ENCODE measurements at regions not wholly inside any gene's neighbourhood (a gene's known extent, or its start where the extent isn't known, plus 50 kb on each side); places are given as distances from the start of the nearest gene placed in this dataset.

DNA sequence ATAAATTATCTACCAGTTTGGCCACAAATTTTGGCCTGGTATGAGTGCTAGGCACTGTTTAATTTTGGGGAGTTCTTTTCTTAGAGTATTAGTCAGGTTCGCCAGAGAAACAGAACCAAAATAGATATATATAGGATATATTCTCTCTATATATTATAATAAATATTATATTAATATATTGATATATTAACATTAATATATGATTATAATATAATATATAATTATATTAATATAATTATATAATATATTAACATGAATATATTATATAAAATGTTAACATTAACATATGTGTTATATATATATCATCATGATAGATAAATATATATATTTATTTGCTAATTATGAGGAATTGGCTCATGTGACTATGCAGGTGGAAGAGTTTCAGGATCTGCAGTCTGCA lies 137.8 kb upstream of the CHRNA7 start:
- no CpG with 5 or more reads among the region's 1 CpG for WGBS, 2 donors (ENCODE audit: extremely low coverage in 2 of 2, insufficient read length in 2 of 2, insufficient replicate concordance in 1 of 2)
- Histone ChIP-seq H3K4me2 (ENCODE audit: insufficient read depth, low read length, poor library complexity, severe bottlenecking) (no peak overlapping the region), H2BK120ac (ENCODE audit: low read depth, low read length) (no peak overlapping the region), H4K91ac (ENCODE audit: low read depth, low read length, poor library complexity) (no peak overlapping the region), H3K4ac (ENCODE audit: low read length) (no peak overlapping the region), H3K4me3 (ENCODE audit: low read length in 2 of 2) (no peak overlapping the region), H2BK5ac (ENCODE audit: low read length) (no peak overlapping the region), H3K23ac (ENCODE audit: low read depth, low read length, poor library complexity) (no peak overlapping the region), H2BK12ac (ENCODE audit: low read length) (no peak overlapping the region), H4K8ac (ENCODE audit: low read depth, low read length) (no peak overlapping the region), H3K27me3 (ENCODE audit: control insufficient read depth in 3 of 3, insufficient read depth in 3 of 3, low read depth in 1 of 3, low read length in 3 of 3) (no peaks in the 10 kb centered on the region), H3K79me1 (ENCODE audit: low read depth, low read length) (no peaks in the 10 kb centered on the region), H3K9ac (ENCODE audit: low read depth, low read length, poor library complexity) (no peak overlapping the region), H3K4me1 (ENCODE audit: control insufficient read depth in 2 of 2, insufficient read depth in 1 of 2, low read depth in 1 of 2, low read length in 2 of 2) (no peaks in the 10 kb centered on the region), H2BK15ac (ENCODE audit: low read length) (no peak overlapping the region), H3K18ac (ENCODE audit: low read length) (no peak overlapping the region), H3K14ac (ENCODE audit: low read length) (no peak overlapping the region), H2AFZ (ENCODE audit: low read length) (no peak overlapping the region), H3K27ac (replicated peaks; ENCODE audit: low read length) (no peak overlapping the region), H2AK5ac (ENCODE audit: low read depth, low read length) (no peak overlapping the region), H3K9me3 (replicated peaks in 1 of 2; ENCODE audit: control insufficient read depth in 2 of 2, insufficient read depth in 1 of 2, low read depth in 1 of 2, low read length in 2 of 2) (peaks cover under 1 to 3% of the 10 kb centered on the region in 2 donors), H3K36me3 (replicated peaks in 1 of 2; ENCODE audit: control insufficient read depth in 2 of 2, insufficient read depth in 2 of 2, low read length in 2 of 2) (no peaks in the 10 kb centered on the region)
- DNase-seq (ENCODE audit: low spot score): no peak

DNA sequence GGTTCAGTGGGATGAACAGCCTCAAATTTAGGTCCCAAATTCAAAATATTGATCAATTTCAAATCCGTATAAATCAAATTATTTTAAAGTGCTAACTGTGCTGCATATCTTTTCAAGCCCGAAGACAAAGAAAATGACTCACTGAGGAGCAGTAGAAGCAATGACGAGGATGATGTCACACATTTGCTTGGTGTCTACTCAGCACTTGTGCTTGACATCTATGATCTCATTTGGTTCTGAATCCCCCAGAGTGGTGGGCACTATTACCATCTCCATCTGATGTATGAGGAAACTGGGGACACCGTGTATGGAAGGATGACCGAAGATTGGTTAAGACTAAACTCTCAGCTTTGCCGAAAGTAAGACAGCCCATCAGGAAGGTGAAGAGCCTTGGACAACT lies 136.5 kb upstream of the CHRNA7 start:
- no peak overlapping the region for H3K4me3 ChIP-seq (ENCODE audit: low read length in 2 of 2)
- H3K27me3 ChIP-seq (ENCODE audit: control insufficient read depth in 3 of 3, insufficient read depth in 3 of 3, low read depth in 1 of 3, low read length in 3 of 3): no peaks in the 10 kb centered on the region
- no peak overlapping the region for H2BK120ac ChIP-seq (ENCODE audit: low read depth, low read length)
- no peak overlapping the region for H3K18ac ChIP-seq (ENCODE audit: low read length)
- H2BK12ac ChIP-seq (ENCODE audit: low read length): no peak overlapping the region
- H3K27ac ChIP-seq (replicated peaks; ENCODE audit: low read length): no peak overlapping the region
- WGBS, 2 donors (ENCODE audit: extremely low coverage in 2 of 2, insufficient read length in 2 of 2, insufficient replicate concordance in 1 of 2): no CpG with 5 or more reads among the region's 6 CpGs
- H2AFZ ChIP-seq (ENCODE audit: low read length): no peak overlapping the region
- no peak overlapping the region for H2BK15ac ChIP-seq (ENCODE audit: low read length)
- H3K4ac ChIP-seq (ENCODE audit: low read length): no peak overlapping the region
- no peaks in the 10 kb centered on the region for H3K79me1 ChIP-seq (ENCODE audit: low read depth, low read length)
- H4K91ac ChIP-seq (ENCODE audit: low read depth, low read length, poor library complexity): no peak overlapping the region
- peaks cover 3 to 4% of the 10 kb centered on the region in 2 donors for H3K9me3 ChIP-seq (replicated peaks in 1 of 2; ENCODE audit: control insufficient read depth in 2 of 2, insufficient read depth in 1 of 2, low read depth in 1 of 2, low read length in 2 of 2)
- H3K14ac ChIP-seq (ENCODE audit: low read length): no peak overlapping the region
- no peak for DNase-seq (ENCODE audit: low spot score)
- H4K8ac ChIP-seq (ENCODE audit: low read depth, low read length): no peak overlapping the region
- no peaks in the 10 kb centered on the region for H3K36me3 ChIP-seq (replicated peaks in 1 of 2; ENCODE audit: control insufficient read depth in 2 of 2, insufficient read depth in 2 of 2, low read length in 2 of 2)
- H2BK5ac ChIP-seq (ENCODE audit: low read length): no peak overlapping the region
- H2AK5ac ChIP-seq (ENCODE audit: low read depth, low read length): no peak overlapping the region
- no peak overlapping the region for H3K4me2 ChIP-seq (ENCODE audit: insufficient read depth, low read length, poor library complexity, severe bottlenecking)
- no peak overlapping the region for H3K23ac ChIP-seq (ENCODE audit: low read depth, low read length, poor library complexity)
- H3K4me1 ChIP-seq (ENCODE audit: control insufficient read depth in 2 of 2, insufficient read depth in 1 of 2, low read depth in 1 of 2, low read length in 2 of 2): no peaks in the 10 kb centered on the region
- H3K9ac ChIP-seq (ENCODE audit: low read depth, low read length, poor library complexity): no peak overlapping the region

DNA sequence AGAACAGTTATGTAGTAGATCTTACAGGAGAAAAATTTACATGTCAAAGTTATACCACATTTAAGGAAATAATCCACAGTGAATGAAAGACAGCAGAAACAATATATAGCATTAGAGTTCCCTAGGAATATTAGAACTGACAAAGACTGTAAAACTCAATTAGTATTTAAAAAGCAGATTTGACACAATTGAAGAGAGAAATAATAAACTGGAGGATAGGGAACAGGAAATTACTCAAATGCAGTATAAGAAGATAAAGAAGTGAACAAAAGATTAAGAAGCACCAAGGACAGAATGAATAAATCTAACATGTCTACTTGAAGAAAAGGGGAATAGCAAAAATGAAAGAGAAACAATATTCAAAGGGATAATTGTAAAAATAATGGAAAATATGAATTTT lies 132.6 kb upstream of the CHRNA7 start:
- Histone ChIP-seq H4K91ac (ENCODE audit: low read depth, low read length, poor library complexity) (no peak overlapping the region), H3K9me3 (replicated peaks in 1 of 2; ENCODE audit: control insufficient read depth in 2 of 2, insufficient read depth in 1 of 2, low read depth in 1 of 2, low read length in 2 of 2) (peaks cover 3 to 4% of the 10 kb centered on the region in 2 donors), H4K8ac (ENCODE audit: low read depth, low read length) (no peak overlapping the region), H2AFZ (ENCODE audit: low read length) (no peak overlapping the region), H2BK15ac (ENCODE audit: low read length) (no peak overlapping the region), H2AK5ac (ENCODE audit: low read depth, low read length) (no peak overlapping the region), H3K4ac (ENCODE audit: low read length) (no peak overlapping the region), H3K4me2 (ENCODE audit: insufficient read depth, low read length, poor library complexity, severe bottlenecking) (no peak overlapping the region), H2BK5ac (ENCODE audit: low read length) (no peak overlapping the region), H2BK120ac (ENCODE audit: low read depth, low read length) (no peak overlapping the region), H2BK12ac (ENCODE audit: low read length) (no peak overlapping the region), H3K36me3 (replicated peaks in 1 of 2; ENCODE audit: control insufficient read depth in 2 of 2, insufficient read depth in 2 of 2, low read length in 2 of 2) (no peaks in the 10 kb centered on the region), H3K23ac (ENCODE audit: low read depth, low read length, poor library complexity) (no peak overlapping the region), H3K27me3 (ENCODE audit: control insufficient read depth in 3 of 3, insufficient read depth in 3 of 3, low read depth in 1 of 3, low read length in 3 of 3) (no peaks in the 10 kb centered on the region), H3K27ac (replicated peaks; ENCODE audit: low read length) (no peak overlapping the region), H3K9ac (ENCODE audit: low read depth, low read length, poor library complexity) (no peak overlapping the region), H3K79me1 (ENCODE audit: low read depth, low read length) (no peaks in the 10 kb centered on the region), H3K18ac (ENCODE audit: low read length) (no peak overlapping the region), H3K14ac (ENCODE audit: low read length) (no peak overlapping the region), H3K4me1 (ENCODE audit: control insufficient read depth in 2 of 2, insufficient read depth in 1 of 2, low read depth in 1 of 2, low read length in 2 of 2) (no peaks in the 10 kb centered on the region), H3K4me3 (ENCODE audit: low read length in 2 of 2) (no peak overlapping the region)
- DNase-seq (ENCODE audit: low spot score): no peak

GRCh38 chr15:31901501-31901900 lies 128.8 kb upstream of the CHRNA7 start:
- WGBS, 2 donors (ENCODE audit: extremely low coverage in 2 of 2, insufficient read length in 2 of 2, insufficient replicate concordance in 1 of 2): no CpG with 5 or more reads among the region's 3 CpGs
- no peak overlapping the region for H2BK120ac ChIP-seq (ENCODE audit: low read depth, low read length)
- H3K4me3 ChIP-seq (ENCODE audit: low read length in 2 of 2): no peak overlapping the region
- H3K36me3 ChIP-seq (replicated peaks in 1 of 2; ENCODE audit: control insufficient read depth in 2 of 2, insufficient read depth in 2 of 2, low read length in 2 of 2): no peaks in the 10 kb centered on the region
- H3K9ac ChIP-seq (ENCODE audit: low read depth, low read length, poor library complexity): no peak overlapping the region
- no peak overlapping the region for H3K27ac ChIP-seq (replicated peaks; ENCODE audit: low read length)
- H2BK12ac ChIP-seq (ENCODE audit: low read length): no peak overlapping the region
- no peak overlapping the region for H3K23ac ChIP-seq (ENCODE audit: low read depth, low read length, poor library complexity)
- H3K9me3 ChIP-seq (replicated peaks in 1 of 2; ENCODE audit: control insufficient read depth in 2 of 2, insufficient read depth in 1 of 2, low read depth in 1 of 2, low read length in 2 of 2): peaks cover 0 to 4% of the 10 kb centered on the region in 2 donors
- H3K27me3 ChIP-seq (ENCODE audit: control insufficient read depth in 3 of 3, insufficient read depth in 3 of 3, low read depth in 1 of 3, low read length in 3 of 3): no peaks in the 10 kb centered on the region
- H3K4ac ChIP-seq (ENCODE audit: low read length): no peak overlapping the region
- H4K8ac ChIP-seq (ENCODE audit: low read depth, low read length): no peak overlapping the region
- H4K91ac ChIP-seq (ENCODE audit: low read depth, low read length, poor library complexity): no peak overlapping the region
- H2BK5ac ChIP-seq (ENCODE audit: low read length): no peak overlapping the region
- H3K4me2 ChIP-seq (ENCODE audit: insufficient read depth, low read length, poor library complexity, severe bottlenecking): no peak overlapping the region
- no peak overlapping the region for H2AFZ ChIP-seq (ENCODE audit: low read length)
- H3K79me1 ChIP-seq (ENCODE audit: low read depth, low read length): no peaks in the 10 kb centered on the region
- no peak overlapping the region for H3K18ac ChIP-seq (ENCODE audit: low read length)
- no peak overlapping the region for H3K14ac ChIP-seq (ENCODE audit: low read length)
- no peak overlapping the region for H2AK5ac ChIP-seq (ENCODE audit: low read depth, low read length)
- H2BK15ac ChIP-seq (ENCODE audit: low read length): no peak overlapping the region
- H3K4me1 ChIP-seq (ENCODE audit: control insufficient read depth in 2 of 2, insufficient read depth in 1 of 2, low read depth in 1 of 2, low read length in 2 of 2): peaks cover 0 to 4% of the 10 kb centered on the region in 2 donors
- DNase-seq (ENCODE audit: low spot score): no peak
